ENCODE measurements at regions not wholly inside any gene's neighbourhood (a gene's known extent, or its start where the extent isn't known, plus 50 kb on each side); places are given as distances from the start of the nearest gene placed in this dataset.
"Not testable (repeated sequence)": the region's sequence is repeated elsewhere in the genome, so short reads cannot be mapped to it uniquely, and the experiment has no call there.

DNA sequence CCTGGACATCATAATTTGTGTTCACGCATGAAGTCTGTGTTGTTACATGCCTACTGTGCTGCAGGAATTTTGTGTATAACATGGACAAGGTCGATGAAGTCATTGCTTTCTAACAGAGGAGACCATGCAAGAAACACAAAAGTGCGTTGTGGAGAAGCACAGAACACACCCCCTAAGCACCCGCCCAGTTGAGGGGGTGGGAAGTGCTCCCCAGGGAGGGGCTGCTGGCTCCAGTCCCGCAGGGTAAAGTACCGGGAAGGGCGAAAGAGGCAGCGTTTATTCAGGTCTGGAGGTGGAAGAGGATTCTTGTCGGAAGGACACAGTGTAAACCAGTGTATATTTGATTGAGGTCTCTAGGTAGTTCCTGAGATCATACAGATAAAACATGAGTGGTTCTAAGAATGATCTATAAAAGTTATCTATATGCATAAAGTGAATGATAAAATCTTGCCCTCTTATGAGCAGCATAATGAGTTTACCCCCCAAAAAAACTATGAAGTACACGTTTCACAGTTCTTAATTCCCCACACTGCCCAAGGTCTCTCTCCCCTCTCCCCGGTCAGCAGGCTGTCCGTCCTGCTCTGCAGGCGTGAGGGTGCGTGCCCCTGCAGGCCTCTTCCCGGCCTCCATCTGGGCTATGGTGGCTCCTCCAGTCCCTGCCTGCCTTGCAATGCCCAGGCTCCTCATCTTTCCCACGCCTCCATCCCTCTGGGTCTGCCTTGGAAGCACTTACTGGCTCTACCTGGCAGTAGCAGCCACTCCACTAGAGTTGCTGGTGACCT, 159.7 kb downstream of the THBS2 start:
- Histone ChIP-seq H3K27ac (ENCODE audit: insufficient read depth, low read length, poor library complexity, severe bottlenecking) (no peak overlapping the region), H3K36me3 (ENCODE audit: control insufficient read depth, insufficient read depth, low read length) (no peaks in the 10 kb centered on the region), H3K27me3 (replicated peaks; ENCODE audit: control insufficient read depth, insufficient read depth, low read length, poor library complexity, severe bottlenecking) (no peaks in the 10 kb centered on the region), H3K4me1 (ENCODE audit: control insufficient read depth, insufficient read depth, low read length, poor library complexity, severe bottlenecking) (no peaks in the 10 kb centered on the region), H3K4me3 (ENCODE audit: insufficient read depth, low read depth, low read length, poor library complexity, severe bottlenecking) (no peak overlapping the region), H3K9me3 (ENCODE audit: control insufficient read depth, low read length) (no peaks in the 10 kb centered on the region)
- DNase-seq: no peak

DNA sequence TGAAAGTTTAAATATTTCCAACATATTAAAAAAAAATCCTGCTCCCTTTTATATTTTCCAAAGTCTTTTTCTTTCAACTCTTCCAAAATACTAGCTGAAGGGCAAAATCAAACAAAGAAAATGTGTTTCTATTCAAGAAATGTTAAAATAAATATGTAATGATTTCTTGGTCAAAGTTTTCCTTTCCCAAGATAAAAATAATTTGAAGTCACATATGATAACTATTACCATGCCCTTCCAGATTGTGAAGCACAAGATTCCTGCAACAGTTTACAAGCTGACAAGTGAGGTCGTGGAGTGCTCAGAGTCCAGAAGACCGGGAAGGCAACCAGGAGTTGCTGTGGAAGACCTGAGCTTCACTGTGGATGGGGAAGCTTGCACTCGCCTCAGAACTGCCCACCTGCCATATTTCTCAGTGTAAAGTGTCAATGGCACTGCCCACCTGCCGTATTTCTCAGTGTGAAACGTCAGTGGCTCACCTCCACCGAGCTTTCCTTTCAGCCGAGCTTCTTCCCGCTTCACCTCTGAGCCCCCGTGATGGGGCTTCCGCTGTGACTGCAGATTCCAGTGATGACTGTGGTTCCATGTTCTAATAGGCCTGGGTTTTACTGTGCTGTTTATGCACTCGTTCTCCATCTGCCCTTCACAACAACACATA, 160.5 kb downstream of the THBS2 start:
- no peak for DNase-seq
- H3K27ac ChIP-seq (ENCODE audit: insufficient read depth, low read length, poor library complexity, severe bottlenecking): no peak overlapping the region

DNA sequence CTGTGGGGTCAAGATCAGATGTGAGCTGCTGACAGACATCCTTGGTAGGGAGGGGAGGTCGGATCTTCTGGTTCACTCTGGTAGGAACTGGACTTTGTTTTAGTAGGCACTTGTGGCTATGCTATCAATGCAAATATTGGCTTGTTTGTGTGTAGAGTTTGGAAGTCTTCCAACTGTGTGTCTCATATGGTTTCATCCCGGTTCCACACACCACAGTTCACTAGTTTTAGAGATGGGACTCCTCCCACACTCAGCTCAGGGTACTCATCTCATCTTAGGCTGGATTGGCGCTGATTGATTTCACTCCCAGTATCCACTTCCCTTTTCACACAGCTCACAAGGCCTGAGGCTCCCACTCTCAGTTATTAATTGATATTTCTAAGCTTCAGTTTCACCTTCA, 161.3 kb downstream of the THBS2 start:
- no peak for DNase-seq

More for the DNA sequence above, 160.5 kb downstream of the THBS2 start:
- no peaks in the 10 kb centered on the region for H3K9me3 ChIP-seq (ENCODE audit: control insufficient read depth, low read length)
- no peak overlapping the region for H3K4me3 ChIP-seq (ENCODE audit: insufficient read depth, low read depth, low read length, poor library complexity, severe bottlenecking)
- no peaks in the 10 kb centered on the region for H3K27me3 ChIP-seq (replicated peaks; ENCODE audit: control insufficient read depth, insufficient read depth, low read length, poor library complexity, severe bottlenecking)
- no peaks in the 10 kb centered on the region for H3K36me3 ChIP-seq (ENCODE audit: control insufficient read depth, insufficient read depth, low read length)
- no peaks in the 10 kb centered on the region for H3K4me1 ChIP-seq (ENCODE audit: control insufficient read depth, insufficient read depth, low read length, poor library complexity, severe bottlenecking)

DNA sequence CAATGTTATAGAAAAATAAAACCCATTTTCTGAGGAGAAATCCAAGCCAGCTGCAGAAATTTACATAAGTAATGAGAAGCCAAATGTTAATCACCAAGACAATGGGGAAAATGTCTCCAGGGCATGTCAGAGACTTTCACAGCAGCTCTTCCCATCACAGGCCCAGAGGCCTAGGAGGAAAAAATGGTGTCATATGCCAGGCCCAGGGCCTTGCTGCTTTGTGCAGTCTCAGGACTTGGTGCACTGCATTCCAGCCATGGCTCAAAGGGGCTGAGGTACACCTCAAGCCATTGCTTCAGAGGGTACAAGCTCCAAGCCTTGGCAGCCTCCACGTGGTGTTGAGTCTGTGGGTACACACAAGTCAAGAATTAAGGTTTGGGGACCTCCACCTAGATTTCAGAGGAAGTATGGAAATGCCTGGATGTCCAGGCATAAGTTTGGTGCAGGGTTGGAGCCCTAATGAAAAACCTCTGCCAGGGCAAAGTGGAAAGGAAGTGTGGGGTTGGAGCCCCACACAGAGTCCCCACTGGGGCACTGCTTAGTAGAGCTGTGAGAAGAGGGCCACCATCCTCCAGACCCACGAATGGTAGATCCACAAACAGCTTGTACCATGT, 163.0 kb downstream of the THBS2 start:
- not testable (repeated sequence) for DNase-seq; H3K9me3 ChIP-seq (ENCODE audit: control insufficient read depth, low read length); H3K4me1 ChIP-seq (ENCODE audit: control insufficient read depth, insufficient read depth, low read length, poor library complexity, severe bottlenecking); H3K4me3 ChIP-seq (ENCODE audit: insufficient read depth, low read depth, low read length, poor library complexity, severe bottlenecking); H3K36me3 ChIP-seq (ENCODE audit: control insufficient read depth, insufficient read depth, low read length); H3K27ac ChIP-seq (ENCODE audit: insufficient read depth, low read length, poor library complexity, severe bottlenecking); H3K27me3 ChIP-seq (replicated peaks; ENCODE audit: control insufficient read depth, insufficient read depth, low read length, poor library complexity, severe bottlenecking)

More for the DNA sequence above, 161.3 kb downstream of the THBS2 start:
- H3K9me3 ChIP-seq (ENCODE audit: control insufficient read depth, low read length): no peaks in the 10 kb centered on the region
- H3K27me3 ChIP-seq (replicated peaks; ENCODE audit: control insufficient read depth, insufficient read depth, low read length, poor library complexity, severe bottlenecking): no peaks in the 10 kb centered on the region
- no peak overlapping the region for H3K4me3 ChIP-seq (ENCODE audit: insufficient read depth, low read depth, low read length, poor library complexity, severe bottlenecking)
- H3K4me1 ChIP-seq (ENCODE audit: control insufficient read depth, insufficient read depth, low read length, poor library complexity, severe bottlenecking): no peaks in the 10 kb centered on the region
- H3K36me3 ChIP-seq (ENCODE audit: control insufficient read depth, insufficient read depth, low read length): no peaks in the 10 kb centered on the region
- no peak overlapping the region for H3K27ac ChIP-seq (ENCODE audit: insufficient read depth, low read length, poor library complexity, severe bottlenecking)

DNA sequence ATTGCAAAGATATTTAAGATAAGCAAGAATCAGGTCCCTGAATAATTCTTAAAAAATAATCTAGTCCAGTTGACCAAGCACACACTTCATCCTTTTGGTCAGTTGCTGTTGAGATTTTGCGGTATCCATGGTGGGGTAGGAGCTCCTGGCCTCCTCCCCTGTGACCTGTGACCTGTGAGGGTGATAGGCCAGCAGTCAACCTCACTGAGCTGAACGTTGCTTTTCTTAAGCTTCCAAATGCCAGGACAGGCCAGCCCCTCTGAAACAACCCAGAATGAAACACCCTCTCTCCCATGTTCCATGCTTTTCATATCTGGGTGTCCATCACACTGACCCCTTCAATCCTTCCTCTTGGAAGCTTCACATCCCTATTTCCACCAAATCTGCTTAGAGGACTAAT, 164.9 kb downstream of the THBS2 start:
- Histone ChIP-seq H3K27ac (ENCODE audit: insufficient read depth, low read length, poor library complexity, severe bottlenecking) (no peak overlapping the region), H3K4me1 (ENCODE audit: control insufficient read depth, insufficient read depth, low read length, poor library complexity, severe bottlenecking) (no peaks in the 10 kb centered on the region), H3K36me3 (ENCODE audit: control insufficient read depth, insufficient read depth, low read length) (no peaks in the 10 kb centered on the region), H3K4me3 (ENCODE audit: insufficient read depth, low read depth, low read length, poor library complexity, severe bottlenecking) (no peak overlapping the region), H3K9me3 (ENCODE audit: control insufficient read depth, low read length) (no peaks in the 10 kb centered on the region), H3K27me3 (replicated peaks; ENCODE audit: control insufficient read depth, insufficient read depth, low read length, poor library complexity, severe bottlenecking) (no peaks in the 10 kb centered on the region)
- DNase-seq: no peak

DNA sequence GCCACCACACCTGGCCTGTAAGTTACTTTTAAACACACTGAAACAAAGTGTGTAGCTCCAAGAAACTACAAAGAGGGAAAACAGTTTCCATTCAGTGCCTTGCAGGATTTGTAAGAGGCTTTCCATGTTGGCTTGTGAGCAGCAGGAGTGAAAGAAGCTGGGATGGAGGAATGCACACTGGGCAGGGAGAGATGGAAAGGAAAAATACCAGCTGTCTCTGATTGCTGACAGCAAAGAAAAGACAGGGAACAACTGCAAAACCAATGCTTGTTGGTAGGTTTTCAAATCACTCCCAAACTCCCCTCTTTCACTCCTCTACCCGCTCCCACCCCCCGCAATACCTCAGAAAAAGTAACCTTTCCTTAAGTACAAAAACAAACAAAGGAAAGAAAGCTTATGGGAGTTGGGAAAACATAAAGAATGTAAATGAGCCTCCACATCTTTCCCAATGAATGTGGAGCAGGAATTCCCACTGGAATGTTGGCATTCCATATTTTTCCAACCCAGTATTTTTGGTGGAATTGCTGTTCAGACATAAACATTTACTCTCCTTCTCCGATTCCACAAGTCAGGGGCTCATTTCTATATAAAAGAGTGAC, 166.1 kb downstream of the THBS2 start:
- Histone ChIP-seq H3K4me3 (ENCODE audit: insufficient read depth, low read depth, low read length, poor library complexity, severe bottlenecking) (no peak overlapping the region), H3K9me3 (ENCODE audit: control insufficient read depth, low read length) (no peaks in the 10 kb centered on the region), H3K27ac (ENCODE audit: insufficient read depth, low read length, poor library complexity, severe bottlenecking) (no peak overlapping the region), H3K27me3 (replicated peaks; ENCODE audit: control insufficient read depth, insufficient read depth, low read length, poor library complexity, severe bottlenecking) (no peaks in the 10 kb centered on the region), H3K4me1 (ENCODE audit: control insufficient read depth, insufficient read depth, low read length, poor library complexity, severe bottlenecking) (no peaks in the 10 kb centered on the region), H3K36me3 (ENCODE audit: control insufficient read depth, insufficient read depth, low read length) (no peaks in the 10 kb centered on the region)
- DNase-seq: no peak

DNA sequence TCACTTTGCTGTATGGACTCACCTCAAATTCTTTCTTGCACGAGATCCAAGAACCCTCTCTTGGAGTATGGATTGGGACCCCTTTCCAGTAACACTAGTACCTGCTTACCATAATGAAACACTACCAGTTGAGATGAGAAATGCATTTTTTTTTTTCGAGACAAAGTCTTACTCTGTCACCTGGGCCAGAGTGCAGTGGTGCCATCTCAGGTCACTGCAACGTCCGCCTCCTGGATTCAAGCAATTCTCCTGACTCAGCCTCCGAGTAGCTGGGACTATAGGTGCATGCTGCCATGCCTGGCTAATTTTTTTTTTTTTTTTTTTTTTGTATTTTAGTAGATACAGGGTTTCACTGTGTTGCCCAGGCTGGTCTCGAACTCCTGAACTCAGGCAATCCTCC, 167.0 kb downstream of the THBS2 start:
- not testable (repeated sequence) for H3K4me3 ChIP-seq (ENCODE audit: insufficient read depth, low read depth, low read length, poor library complexity, severe bottlenecking); H3K27ac ChIP-seq (ENCODE audit: insufficient read depth, low read length, poor library complexity, severe bottlenecking); H3K27me3 ChIP-seq (replicated peaks; ENCODE audit: control insufficient read depth, insufficient read depth, low read length, poor library complexity, severe bottlenecking); DNase-seq; H3K4me1 ChIP-seq (ENCODE audit: control insufficient read depth, insufficient read depth, low read length, poor library complexity, severe bottlenecking); H3K36me3 ChIP-seq (ENCODE audit: control insufficient read depth, insufficient read depth, low read length); H3K9me3 ChIP-seq (ENCODE audit: control insufficient read depth, low read length)

DNA sequence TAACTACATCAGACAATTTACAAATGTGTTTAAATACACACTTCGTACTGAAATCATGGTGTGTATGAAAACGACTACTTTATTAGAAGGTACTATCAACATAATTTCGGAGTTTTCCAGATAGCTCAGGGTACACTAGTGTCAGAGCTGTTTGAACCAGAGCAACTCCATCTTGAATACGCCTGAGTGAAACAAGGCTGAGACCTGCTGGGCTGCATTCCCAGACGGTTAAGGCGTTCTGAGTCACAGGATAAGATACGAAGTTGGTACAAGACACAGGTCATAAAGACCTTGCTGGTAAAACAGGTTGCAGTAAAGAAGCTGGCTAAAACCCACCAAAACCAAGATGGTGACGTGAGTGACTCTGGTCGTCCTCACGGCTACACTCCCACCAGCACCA, 167.6 kb downstream of the THBS2 start:
- H3K9me3 ChIP-seq (ENCODE audit: control insufficient read depth, low read length): no peaks in the 10 kb centered on the region
- no peak for DNase-seq
- H3K4me3 ChIP-seq (ENCODE audit: insufficient read depth, low read depth, low read length, poor library complexity, severe bottlenecking): no peak overlapping the region
- no peaks in the 10 kb centered on the region for H3K27me3 ChIP-seq (replicated peaks; ENCODE audit: control insufficient read depth, insufficient read depth, low read length, poor library complexity, severe bottlenecking)
- no peaks in the 10 kb centered on the region for H3K4me1 ChIP-seq (ENCODE audit: control insufficient read depth, insufficient read depth, low read length, poor library complexity, severe bottlenecking)
- H3K36me3 ChIP-seq (ENCODE audit: control insufficient read depth, insufficient read depth, low read length): no peaks in the 10 kb centered on the region
- H3K27ac ChIP-seq (ENCODE audit: insufficient read depth, low read length, poor library complexity, severe bottlenecking): no peak overlapping the region

DNA sequence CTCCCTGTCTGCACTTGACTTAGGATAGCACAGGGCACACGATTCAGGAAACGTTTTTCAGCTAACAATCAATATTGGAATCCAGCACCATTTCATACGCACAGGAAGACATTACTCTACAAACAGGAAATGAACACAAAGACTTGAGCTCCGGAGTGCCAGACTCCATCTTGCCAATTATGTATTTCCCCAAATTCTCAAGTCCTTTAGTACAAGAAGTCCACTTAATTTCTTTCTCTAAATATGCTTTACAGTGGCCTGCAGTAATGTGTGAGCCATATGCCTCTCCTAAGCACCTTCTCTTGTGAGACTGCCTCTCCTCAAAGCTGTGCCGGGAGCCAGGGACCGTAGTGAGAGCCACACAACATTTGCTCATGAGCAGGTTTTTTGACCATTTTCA, 168.2 kb downstream of the THBS2 start:
- H3K4me3 ChIP-seq (ENCODE audit: insufficient read depth, low read depth, low read length, poor library complexity, severe bottlenecking): no peak overlapping the region
- H3K36me3 ChIP-seq (ENCODE audit: control insufficient read depth, insufficient read depth, low read length): no peaks in the 10 kb centered on the region
- H3K4me1 ChIP-seq (ENCODE audit: control insufficient read depth, insufficient read depth, low read length, poor library complexity, severe bottlenecking): no peaks in the 10 kb centered on the region
- no peaks in the 10 kb centered on the region for H3K9me3 ChIP-seq (ENCODE audit: control insufficient read depth, low read length)
- H3K27me3 ChIP-seq (replicated peaks; ENCODE audit: control insufficient read depth, insufficient read depth, low read length, poor library complexity, severe bottlenecking): no peaks in the 10 kb centered on the region
- H3K27ac ChIP-seq (ENCODE audit: insufficient read depth, low read length, poor library complexity, severe bottlenecking): no peak overlapping the region
- DNase-seq: no peak

DNA sequence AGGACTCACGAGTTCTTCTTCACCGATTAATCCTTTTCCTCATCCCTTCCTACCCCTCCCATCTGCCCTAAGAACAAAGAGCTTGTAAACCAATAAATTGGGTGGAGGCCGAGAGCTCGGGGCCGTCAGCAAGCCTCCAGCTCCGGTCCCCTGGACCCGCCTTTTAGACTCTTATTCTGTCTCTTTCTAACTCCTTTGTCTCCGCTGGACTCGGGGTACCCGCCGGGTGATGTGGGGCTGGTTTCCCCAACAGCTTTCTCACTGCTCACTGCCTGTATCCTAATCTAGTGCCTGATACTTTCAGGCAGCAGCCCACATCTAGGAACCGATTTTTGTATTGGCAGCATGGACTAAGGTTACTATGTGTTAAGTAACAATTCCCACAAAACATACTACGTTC, 169.1 kb downstream of the THBS2 start:
- not testable (repeated sequence) for DNase-seq; H3K4me3 ChIP-seq (ENCODE audit: insufficient read depth, low read depth, low read length, poor library complexity, severe bottlenecking); H3K36me3 ChIP-seq (ENCODE audit: control insufficient read depth, insufficient read depth, low read length); H3K9me3 ChIP-seq (ENCODE audit: control insufficient read depth, low read length); H3K27ac ChIP-seq (ENCODE audit: insufficient read depth, low read length, poor library complexity, severe bottlenecking); H3K4me1 ChIP-seq (ENCODE audit: control insufficient read depth, insufficient read depth, low read length, poor library complexity, severe bottlenecking); H3K27me3 ChIP-seq (replicated peaks; ENCODE audit: control insufficient read depth, insufficient read depth, low read length, poor library complexity, severe bottlenecking)

Measured in effector memory CD4-positive, alpha-beta T cell (primary cell).